HG02642 (cell line): ENCODE measurements at regions not wholly inside any gene's neighbourhood (a gene's known extent, or its start where the extent isn't known, plus 50 kb on each side); places are given as distances from the start of the nearest gene placed in this dataset.
"Not testable (repeated sequence)": the region's sequence is repeated elsewhere in the genome, so short reads cannot be mapped to it uniquely, and the experiment has no call there.

Source experiments
- ATAC-seq: cut with Tn5 transposase; IDR thresholded peaks from one replicate; pipeline ENCODE4 v1.9.1; 2021; ENCODE audit warnings: mild to moderate bottlenecking; ENCODE audit not compliant: unreplicated experiment, poor library complexity

DNA sequence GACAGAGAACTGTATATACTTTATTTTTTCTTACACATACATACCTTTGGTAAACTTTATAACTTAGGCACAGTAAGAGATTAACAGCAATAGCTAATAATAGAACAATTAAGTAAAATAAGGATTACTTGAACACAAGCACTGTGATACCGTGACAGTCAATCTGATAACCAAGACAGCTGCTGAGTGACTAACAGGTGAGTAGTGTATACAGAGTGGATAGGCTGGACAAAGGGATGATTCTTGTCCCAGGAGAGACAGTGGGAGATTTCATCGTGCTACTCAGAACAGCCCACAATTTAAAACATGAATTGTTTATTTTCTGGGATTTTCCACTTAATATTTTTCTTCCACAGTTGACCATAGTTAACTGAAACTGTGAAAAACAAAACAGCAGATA, 411.8 kb downstream of the PPP1R2C start:
- no peak for ATAC-seq

DNA sequence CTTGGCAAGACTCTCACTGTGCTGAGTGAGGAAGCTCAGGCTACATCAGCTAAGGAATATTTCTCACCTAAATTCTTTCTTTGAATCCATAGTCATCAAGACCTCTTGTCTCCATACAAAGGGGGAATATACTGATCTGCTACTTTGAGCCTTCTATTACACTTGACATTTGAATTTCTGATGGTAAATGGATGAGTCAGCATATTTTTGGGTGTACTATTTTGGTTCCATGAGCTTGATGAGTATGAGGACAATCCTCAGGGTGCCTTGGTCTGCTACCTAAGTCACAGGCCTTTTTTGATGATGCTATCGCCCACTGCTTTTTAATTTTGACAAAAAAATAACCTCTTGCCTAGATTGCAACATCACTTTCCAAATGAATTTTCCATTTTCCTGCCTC, 415.7 kb downstream of the PPP1R2C start:
- ATAC-seq: no peak

DNA sequence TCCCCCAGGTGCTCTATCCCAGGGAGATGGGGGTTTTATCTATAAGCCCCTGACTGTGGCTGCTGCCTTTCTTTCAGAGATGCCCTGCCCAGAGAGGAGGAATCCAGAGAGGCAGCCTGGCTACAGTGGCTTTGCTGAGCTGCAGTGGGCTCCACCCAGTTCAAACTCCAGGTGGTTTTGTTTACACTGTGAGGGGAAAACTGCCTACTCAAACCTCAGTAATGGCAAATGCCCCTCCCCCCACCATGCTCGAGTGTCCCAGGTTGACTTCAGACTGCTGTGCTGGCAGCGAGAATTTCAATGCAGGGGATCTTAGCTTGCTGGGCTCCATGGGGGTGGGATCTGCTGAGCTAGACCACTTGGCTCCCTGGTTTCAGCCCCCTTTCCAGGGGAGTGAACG, 419.6 kb upstream of the CASK start:
- ATAC-seq: not testable (repeated sequence)
